Loucy (cell line): ENCODE measurements at regions not wholly inside any gene's neighbourhood (a gene's known extent, or its start where the extent isn't known, plus 50 kb on each side); places are given as distances from the start of the nearest gene placed in this dataset.

Source experiments
- H2AFZ ChIP-seq: fragments of 200-600 bp; sonication (generic); 2 replicates; pipeline ENCODE4 v1.6.0; 2016; ENCODE audit warnings: antibody characterized with exemption, mild to moderate bottlenecking, low read length, moderate library complexity
- H3F3A ChIP-seq: fragments of 200-600 bp; 2 replicates; pipeline ENCODE4 v1.6.0; 2016; ENCODE audit warnings: antibody characterized with exemption, low read depth, mild to moderate bottlenecking
- H3K27me3 ChIP-seq: fragments of 200-600 bp; sonication (generic); 2 replicates; pipeline ENCODE4 v1.6.1; 2014; ENCODE audit warnings: low read length, mild to moderate bottlenecking; ENCODE audit not compliant: insufficient read depth, poor library complexity, severe bottlenecking
- H3K36me3 ChIP-seq: fragments of 200-600 bp; sonication (generic); 2 replicates; pipeline ENCODE4 v1.6.1; 2016; ENCODE audit warnings: low read length; ENCODE audit not compliant: insufficient read depth
- H3K4me1 ChIP-seq: fragments of 200-600 bp; sonication (generic); 2 replicates; pipeline ENCODE4 v1.5.1; 2014; ENCODE audit warnings: low read length, mild to moderate bottlenecking; ENCODE audit not compliant: insufficient read depth, poor library complexity, severe bottlenecking
- H3K4me2 ChIP-seq: fragments of 200-600 bp; sonication (generic); 2 replicates; pipeline ENCODE4 v1.6.0; 2014; ENCODE audit warnings: antibody characterized with exemption, low read length, low read depth, mild to moderate bottlenecking; ENCODE audit not compliant: poor library complexity, severe bottlenecking
- H3K4me3 ChIP-seq: fragments of 200-600 bp; sonication (generic); 2 replicates; pipeline ENCODE4 v1.5.1; 2014; ENCODE audit warnings: low read length, mild to moderate bottlenecking, mixed read lengths; ENCODE audit not compliant: poor library complexity, severe bottlenecking
- H3K79me2 ChIP-seq: fragments of 200-600 bp; sonication (generic); 2 replicates; pipeline ENCODE4 v1.6.1; 2014; ENCODE audit warnings: low read length; ENCODE audit not compliant: insufficient read depth
- H3K9ac ChIP-seq: fragments of 200-600 bp; sonication (generic); 2 replicates; pipeline ENCODE4 v1.6.0; 2014; ENCODE audit warnings: mild to moderate bottlenecking, low read depth, low read length, moderate library complexity; ENCODE audit not compliant: poor library complexity, severe bottlenecking
- H3K9me2 ChIP-seq: fragments of 200-600 bp; sonication (generic); replicated peaks from 2 replicates; pipeline ENCODE4 v1.6.1; 2016; ENCODE audit warnings: low read depth, low read length, mixed read lengths
- H3K9me3 ChIP-seq: fragments of 200-600 bp; sonication (generic); 2 replicates; pipeline ENCODE4 v1.6.1; 2014; ENCODE audit warnings: mild to moderate bottlenecking, antibody characterized with exemption, low read length, low read depth; ENCODE audit not compliant: insufficient read depth
- H4K20me1 ChIP-seq: fragments of 200-600 bp; sonication (generic); 2 replicates; pipeline ENCODE4 v1.6.0; 2014; ENCODE audit warnings: antibody characterized with exemption, low read length, mild to moderate bottlenecking; ENCODE audit not compliant: insufficient read depth, poor library complexity, severe bottlenecking
- EZH2phosphoT487 ChIP-seq: fragments of 200-600 bp; IDR thresholded peaks from 2 replicates; pipeline ENCODE4 v1.6.1; 2018; ENCODE audit warnings: antibody characterized with exemption, mild to moderate bottlenecking, moderate library complexity, borderline replicate concordance
- TF ChIP-seq, protein P1 (sequence below): fragments of 200-600 bp; sonication (generic); conservative IDR thresholded peaks from 2 replicates; pipeline ENCODE4 v1.5.1; 2014; ENCODE audit warnings: mild to moderate bottlenecking, antibody characterized with exemption, low read length

DNA sequence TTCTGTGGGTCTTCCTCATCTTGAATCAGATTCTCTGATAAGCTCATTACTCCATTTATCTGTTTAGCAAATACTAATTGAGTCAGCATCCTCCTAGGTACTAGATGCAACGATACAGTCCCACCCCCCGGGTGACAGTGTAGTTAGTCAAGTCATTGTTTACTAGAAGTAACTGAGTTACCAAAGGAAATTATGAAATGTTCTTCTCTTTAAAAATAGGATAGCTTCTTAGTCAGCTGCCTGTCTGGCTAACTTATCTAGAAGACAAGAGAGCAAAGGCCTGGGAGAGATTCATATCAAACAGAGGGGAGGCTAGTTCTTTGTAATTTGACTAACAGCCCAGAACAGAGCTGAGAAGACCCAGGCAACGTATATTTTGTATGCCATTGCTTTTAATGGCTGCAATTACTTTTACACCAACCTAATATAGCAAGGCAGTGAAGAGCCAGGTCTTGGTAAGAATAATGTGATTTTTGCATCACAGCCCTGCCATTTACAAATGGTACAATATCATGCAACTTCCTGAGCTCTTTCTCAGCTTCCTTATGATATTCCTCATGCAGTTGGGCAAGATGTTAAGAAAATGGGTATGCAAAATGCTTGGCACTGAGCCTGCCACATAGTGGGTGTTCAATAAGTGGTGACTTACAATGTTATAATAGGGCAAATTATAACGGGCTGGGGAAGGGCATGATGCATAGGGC lies 149.9 kb downstream of the CHIC2 start:
- no peaks in the 10 kb centered on the region for H3K4me1 ChIP-seq
- H3K4me3 ChIP-seq = no peak overlapping the region
- H3K4me2 ChIP-seq = no peak overlapping the region
- H3K36me3 ChIP-seq = no peaks in the 10 kb centered on the region
- no peaks in the 10 kb centered on the region for H3K27me3 ChIP-seq
- H3K79me2 ChIP-seq = no peaks in the 10 kb centered on the region
- H3K9ac ChIP-seq = no peak overlapping the region
- H3K9me2 ChIP-seq = no peaks in the 10 kb centered on the region
- no peaks in the 10 kb centered on the region for H4K20me1 ChIP-seq
- H3F3A ChIP-seq = no peaks in the 10 kb centered on the region
- no peak overlapping the region for H2AFZ ChIP-seq
- H3K9me3 ChIP-seq = no peaks in the 10 kb centered on the region
- TF ChIP-seq, protein P1, sequence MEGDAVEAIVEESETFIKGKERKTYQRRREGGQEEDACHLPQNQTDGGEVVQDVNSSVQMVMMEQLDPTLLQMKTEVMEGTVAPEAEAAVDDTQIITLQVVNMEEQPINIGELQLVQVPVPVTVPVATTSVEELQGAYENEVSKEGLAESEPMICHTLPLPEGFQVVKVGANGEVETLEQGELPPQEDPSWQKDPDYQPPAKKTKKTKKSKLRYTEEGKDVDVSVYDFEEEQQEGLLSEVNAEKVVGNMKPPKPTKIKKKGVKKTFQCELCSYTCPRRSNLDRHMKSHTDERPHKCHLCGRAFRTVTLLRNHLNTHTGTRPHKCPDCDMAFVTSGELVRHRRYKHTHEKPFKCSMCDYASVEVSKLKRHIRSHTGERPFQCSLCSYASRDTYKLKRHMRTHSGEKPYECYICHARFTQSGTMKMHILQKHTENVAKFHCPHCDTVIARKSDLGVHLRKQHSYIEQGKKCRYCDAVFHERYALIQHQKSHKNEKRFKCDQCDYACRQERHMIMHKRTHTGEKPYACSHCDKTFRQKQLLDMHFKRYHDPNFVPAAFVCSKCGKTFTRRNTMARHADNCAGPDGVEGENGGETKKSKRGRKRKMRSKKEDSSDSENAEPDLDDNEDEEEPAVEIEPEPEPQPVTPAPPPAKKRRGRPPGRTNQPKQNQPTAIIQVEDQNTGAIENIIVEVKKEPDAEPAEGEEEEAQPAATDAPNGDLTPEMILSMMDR = no peak
- TF ChIP-seq EZH2phosphoT487 = no peak

DNA sequence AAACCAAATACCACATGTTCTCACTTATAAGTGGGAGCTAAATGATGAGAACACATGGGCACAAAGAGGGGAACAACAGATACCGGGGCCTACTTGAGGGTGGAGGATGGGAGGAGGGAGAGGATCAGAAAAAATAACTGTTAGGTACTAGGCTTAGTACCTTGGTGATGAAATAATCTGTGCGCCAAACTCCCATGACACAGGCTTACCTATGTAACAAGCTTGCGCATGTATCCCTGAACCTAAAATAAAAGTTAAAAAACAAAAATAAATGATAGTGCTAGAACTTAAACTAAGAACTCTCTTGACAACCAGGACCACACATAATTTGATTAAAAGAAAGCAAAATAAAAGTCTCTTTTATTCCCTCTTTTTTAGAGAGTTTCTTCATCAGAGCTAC lies 150.6 kb downstream of the CHIC2 start:
- Histone ChIP-seq H3K27me3 (no peaks in the 10 kb centered on the region), H3K36me3 (no peaks in the 10 kb centered on the region), H3K4me2 (no peak overlapping the region), H2AFZ (no peak overlapping the region), H3K79me2 (no peaks in the 10 kb centered on the region), H4K20me1 (no peaks in the 10 kb centered on the region), H3K4me3 (no peak overlapping the region), H3K9me3 (no peaks in the 10 kb centered on the region), H3K9ac (no peak overlapping the region), H3K4me1 (no peaks in the 10 kb centered on the region), H3F3A (no peaks in the 10 kb centered on the region), H3K9me2 (no peaks in the 10 kb centered on the region)
- TF ChIP-seq, protein P1 = no peak
- no peak for TF ChIP-seq EZH2phosphoT487

DNA sequence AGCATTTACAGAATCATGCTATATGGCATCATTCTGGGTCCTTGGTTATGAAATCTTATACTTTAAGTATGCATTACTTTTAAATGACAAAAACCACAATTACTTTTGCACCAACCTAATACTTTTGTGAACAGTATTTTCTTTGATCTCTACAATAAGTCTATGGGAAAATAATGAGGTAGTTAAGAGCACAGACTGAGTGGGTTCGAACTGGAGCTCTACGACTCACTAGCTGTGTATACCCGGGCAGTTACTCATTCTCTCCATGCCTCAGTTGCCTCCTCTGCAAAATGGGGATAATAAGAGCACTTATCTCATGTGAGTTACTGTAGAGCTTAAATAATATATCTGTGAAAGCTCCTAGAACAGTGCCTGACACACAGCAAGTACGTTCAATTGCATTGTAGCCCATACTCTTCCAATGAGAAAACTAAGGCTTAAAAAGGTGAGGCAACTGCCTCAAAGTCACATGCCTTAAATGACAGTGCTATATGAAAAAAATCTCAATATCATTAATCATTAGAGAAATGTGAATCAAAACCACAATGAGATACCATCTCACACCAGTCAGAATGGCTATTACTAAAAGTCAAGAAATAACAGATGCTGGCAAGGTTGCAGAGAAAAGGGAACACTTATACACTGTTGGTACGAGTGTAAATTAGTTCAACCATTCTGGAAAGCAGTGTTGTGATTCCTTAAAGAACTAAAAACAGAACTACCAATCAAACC lies 151.5 kb downstream of the CHIC2 start:
- Histone ChIP-seq H3F3A (no peaks in the 10 kb centered on the region), H3K4me3 (no peak overlapping the region), H2AFZ (no peak overlapping the region), H3K36me3 (no peaks in the 10 kb centered on the region), H3K9ac (no peak overlapping the region), H3K79me2 (no peaks in the 10 kb centered on the region), H3K27me3 (no peaks in the 10 kb centered on the region), H3K9me3 (no peaks in the 10 kb centered on the region), H4K20me1 (no peaks in the 10 kb centered on the region), H3K4me2 (no peak overlapping the region), H3K9me2 (no peaks in the 10 kb centered on the region), H3K4me1 (no peaks in the 10 kb centered on the region)
- no peak for TF ChIP-seq EZH2phosphoT487
- TF ChIP-seq, protein P1 = no peak
